Upper lobe of left lung (tissue), 4 donors: ENCODE measurements at regions not wholly inside any gene's neighbourhood (a gene's known extent, or its start where the extent isn't known, plus 50 kb on each side); places are given as distances from the start of the nearest gene placed in this dataset.

Experiments used
- CTCF ChIP-seq, 6 experiments: fragments of 450-650 bp in 4 of 6; fragments of 200-600 bp in 2 of 6; sonication (generic) in 2 of 6; IDR thresholded peaks; one replicate each; pipeline ENCODE4 v1.5.1; 2016 to 2019; ENCODE audit warnings: antibody characterized with exemption in 6 of 6
- POLR2A ChIP-seq, 4 donors: fragments of 450-650 bp; IDR thresholded peaks; one replicate each; pipeline ENCODE4 v1.5.1; 2016 to 2017; ENCODE audit warnings: antibody characterized with exemption in 4 of 4, mild to moderate bottlenecking in 2 of 4
- POLR2AphosphoS5 ChIP-seq, 2 donors: sonication (generic); formaldehyde crosslinking; IDR thresholded peaks; one replicate each; pipeline ENCODE4 v1.5.1; 2017; ENCODE audit warnings: antibody characterized with exemption in 2 of 2

GRCh38 chrX:113594123-113594841 lies 753.7 kb upstream of the AMOT start:
- TF ChIP-seq POLR2A (IDR thresholded peaks at IDR 0.05) (no peak), CTCF (IDR thresholded peaks at IDR 0.05) (no peak), POLR2AphosphoS5 (IDR thresholded peaks at IDR 0.05) (no peak)
